HG03095 (cell line): ENCODE measurements at regions not wholly inside any gene's neighbourhood (a gene's known extent, or its start where the extent isn't known, plus 50 kb on each side); places are given as distances from the start of the nearest gene placed in this dataset.
A peak's percentile ranks its signal among the peaks of the same experiment; 100 is the strongest.

Experiments
- ATAC-seq: cut with Tn5 transposase; IDR thresholded peaks from one replicate; pipeline ENCODE4 v1.9.1; 2021; ENCODE audit warnings: moderate library complexity; ENCODE audit not compliant: unreplicated experiment

DNA sequence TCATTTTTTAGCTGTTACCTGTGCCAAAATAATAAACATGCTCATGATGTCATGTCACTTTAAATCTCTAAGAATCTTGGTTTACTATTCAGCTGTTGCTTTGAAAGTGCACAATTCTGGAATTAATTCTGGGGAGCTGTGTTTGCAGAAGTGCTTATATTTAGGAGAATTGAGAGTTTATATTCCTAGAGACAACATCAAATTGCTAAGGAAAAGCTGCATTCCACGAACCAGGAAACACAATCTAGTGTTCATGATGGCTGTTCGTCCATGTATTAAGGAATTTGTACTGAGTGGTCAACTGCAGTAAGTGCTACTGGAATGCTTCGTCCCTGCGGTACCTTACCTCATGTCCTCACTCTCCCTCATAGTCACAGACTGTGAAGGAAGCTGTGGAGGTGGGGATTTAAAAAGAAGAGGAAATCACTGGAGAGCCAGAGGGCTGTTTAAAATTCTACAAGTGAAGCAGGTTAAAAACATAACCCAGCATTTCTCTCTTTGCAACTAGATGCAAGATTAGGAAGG lies 161.0 kb downstream of the TRMT11 start:
- ATAC-seq = no peak

DNA sequence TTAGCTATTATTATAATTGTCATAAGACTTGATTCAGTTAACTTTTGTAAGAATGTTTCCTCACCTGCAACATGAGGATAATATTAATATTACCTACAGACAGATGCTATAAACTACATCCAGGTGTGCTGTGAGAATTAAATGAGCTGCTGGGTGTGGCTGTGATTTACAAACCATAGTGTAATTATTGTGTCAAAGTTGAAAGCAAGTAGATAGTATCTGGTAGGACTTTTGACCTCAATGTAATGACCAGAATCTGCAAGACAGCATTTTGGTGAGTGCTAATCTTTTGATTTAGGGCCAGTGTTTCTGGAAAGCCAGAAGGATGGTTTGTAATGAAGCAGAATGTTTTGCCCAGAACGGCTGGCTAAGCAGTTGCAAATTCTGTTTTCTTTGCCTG lies 162.5 kb downstream of the TRMT11 start:
- ATAC-seq = no peak

DNA sequence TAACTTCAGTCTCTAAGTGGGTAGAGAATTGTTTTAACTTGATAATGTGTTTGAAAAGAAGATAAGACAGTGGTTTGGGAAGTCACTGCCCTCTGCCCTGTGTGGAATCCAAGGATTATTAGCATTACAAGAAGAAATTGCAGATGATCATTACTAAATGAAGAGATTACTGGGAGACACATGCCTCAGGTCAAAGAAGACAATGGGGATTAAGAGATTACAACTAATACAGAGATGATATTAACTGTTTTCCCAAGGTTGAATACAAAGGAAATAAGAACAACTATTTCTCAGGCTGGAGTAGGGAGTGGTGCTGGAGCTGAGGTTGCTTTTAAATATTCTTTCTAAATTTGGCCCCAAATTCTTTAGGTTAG lies 166.0 kb downstream of the TRMT11 start:
- no peak for ATAC-seq

DNA sequence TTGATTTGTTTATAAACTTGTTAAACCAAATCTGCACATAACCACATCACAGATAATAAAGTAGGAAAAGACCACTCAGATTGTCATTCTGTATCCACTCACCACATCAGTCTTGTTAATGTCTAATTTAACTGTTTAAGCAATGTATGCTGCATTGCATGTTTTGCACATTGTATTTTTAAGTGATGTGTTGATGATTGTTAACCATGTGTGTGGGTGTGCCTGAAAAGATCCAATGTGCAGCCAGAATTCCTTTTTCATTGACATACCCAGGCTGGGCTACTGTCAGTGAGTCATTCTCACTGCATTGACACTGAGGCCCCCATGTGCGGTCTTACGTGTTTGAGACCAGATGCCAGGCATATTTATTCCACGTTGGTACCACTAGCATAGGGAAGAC lies 167.3 kb downstream of the TRMT11 start:
- ATAC-seq = no peak

DNA sequence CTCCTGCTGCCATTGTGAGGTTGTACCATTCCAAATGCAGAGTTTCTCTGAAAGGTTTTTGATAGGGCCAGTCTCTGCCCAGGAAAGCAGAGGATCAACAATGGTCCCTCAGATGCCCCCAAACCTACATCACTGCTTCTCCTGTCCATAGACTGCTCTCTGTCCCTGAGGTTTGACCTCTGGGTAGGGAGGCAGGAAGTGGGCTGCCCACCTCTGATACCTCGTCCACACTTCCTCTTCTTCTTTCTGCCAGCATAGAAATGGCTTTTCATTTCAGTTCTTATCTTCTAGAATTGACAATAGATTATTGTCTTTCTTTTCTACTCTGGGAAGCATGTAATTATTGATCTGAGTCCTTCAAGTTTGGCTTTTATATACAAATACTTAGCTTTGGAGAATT lies 170.6 kb downstream of the TRMT11 start:
- ATAC-seq = no peak

DNA sequence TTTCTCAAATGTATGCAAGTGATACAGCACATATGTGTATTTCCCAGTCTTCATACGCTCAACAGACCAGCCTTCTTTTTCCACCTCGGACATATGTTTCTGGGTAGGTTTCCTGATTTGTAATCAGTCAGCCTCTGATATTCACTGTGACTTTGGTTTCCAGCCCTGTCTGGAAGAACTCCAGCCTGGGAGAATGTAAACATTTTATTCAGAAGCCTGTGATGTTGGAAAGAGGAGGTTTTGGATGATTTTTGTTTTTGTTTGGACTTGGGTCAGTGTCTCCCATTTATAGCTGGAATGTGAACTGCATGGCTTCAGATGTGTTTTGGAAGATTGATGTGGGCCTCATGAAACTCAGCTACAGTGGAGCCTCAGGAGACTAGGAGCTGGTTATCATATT lies 172.2 kb upstream of the CENPW start:
- ATAC-seq = no peak

DNA sequence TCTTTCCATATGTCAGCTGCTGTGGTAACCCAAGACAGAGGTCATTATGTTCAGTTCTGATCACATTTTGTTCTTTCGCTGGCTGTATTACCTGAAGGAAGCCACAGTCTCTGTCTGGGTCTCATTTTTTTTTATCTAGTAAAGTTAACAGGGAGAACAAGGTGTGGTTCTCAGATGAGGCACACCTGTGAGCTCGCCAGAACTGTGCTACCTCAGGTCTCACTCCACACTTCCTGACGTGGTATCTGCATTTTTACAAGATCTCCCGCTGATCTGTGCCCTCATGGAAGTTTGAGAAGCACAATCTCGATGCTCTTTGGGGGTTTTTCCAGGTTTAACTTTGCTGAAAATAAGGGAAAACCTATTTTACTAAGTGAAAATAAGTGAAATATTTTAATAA lies 169.5 kb upstream of the CENPW start:
- no peak for ATAC-seq

DNA sequence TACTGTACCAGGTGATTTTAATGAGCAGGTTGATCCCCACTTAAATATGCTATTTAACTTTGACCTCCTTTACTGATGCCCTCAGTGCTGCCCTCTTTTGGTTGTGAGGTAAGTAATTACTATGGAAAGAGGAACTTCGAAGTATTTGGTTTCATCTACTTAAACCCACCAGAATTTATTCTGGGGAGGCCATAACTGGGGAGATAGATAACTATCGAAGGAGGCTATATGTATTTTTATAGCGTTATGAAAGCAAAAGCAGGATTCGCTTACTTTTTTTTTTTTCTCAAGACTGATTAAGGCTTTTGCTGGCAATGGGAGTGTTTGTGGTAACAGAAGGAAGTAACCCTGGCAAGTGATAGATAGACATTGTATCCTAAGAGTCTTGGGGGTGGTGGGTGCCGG lies 168.9 kb upstream of the CENPW start:
- ATAC-seq = peak; percentile 84

DNA sequence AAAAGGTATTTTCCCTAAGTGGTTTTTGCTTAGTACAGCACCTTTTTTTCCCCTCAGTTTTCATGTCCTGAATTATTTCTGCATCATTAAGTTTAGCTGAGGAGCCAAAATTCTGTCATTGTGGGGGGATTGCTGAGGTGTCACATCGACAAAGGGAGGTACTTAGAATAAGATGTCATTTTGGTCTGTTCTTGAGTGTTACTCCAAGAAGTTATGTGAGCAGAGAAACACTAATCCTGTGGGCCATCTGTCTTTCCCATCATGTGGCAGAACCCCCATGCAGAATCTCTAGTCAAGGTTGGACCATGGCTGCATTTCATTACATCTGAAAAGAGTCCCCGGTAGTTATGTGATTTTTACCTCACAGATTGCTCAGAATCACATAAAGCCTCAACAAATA lies 167.8 kb upstream of the CENPW start:
- ATAC-seq = no peak

DNA sequence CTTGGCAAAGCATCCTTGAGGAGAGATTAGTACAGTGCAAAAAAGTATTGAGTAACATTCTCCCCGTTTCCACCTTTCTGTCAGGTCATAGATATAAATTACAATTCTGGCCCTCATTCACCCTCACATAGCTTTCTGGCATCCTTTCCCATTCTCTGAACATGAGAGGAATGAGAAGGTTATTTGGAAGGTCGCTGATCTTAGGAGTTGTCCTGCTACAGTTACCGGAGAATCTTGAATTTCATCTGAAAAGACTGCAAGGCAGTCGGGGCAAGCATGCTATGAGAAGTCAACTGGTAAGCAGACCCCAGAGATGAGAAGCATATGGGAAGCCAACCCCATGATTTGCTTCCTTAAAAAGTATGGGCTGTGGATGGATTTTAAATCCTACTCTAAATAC lies 166.7 kb upstream of the CENPW start:
- ATAC-seq = no peak

DNA sequence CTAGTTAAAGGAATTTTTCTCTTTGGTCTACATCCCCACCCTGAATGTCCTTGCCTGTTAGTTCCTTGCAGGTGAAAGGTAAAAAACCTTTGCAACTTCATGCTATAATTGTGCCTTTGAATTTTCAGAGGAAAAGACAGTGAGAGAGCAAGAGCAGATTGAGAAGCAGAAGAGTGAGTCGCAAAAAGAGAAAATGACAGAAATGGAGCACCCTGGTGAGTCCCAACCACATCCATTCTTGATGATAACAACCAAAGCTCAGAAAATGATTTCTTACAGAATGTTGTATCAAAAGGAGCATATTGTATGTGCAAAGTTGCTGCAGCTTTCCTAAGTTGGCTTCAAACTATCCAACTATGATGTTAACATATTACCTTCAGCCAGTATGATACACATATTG lies 165.2 kb upstream of the CENPW start:
- ATAC-seq = no peak

DNA sequence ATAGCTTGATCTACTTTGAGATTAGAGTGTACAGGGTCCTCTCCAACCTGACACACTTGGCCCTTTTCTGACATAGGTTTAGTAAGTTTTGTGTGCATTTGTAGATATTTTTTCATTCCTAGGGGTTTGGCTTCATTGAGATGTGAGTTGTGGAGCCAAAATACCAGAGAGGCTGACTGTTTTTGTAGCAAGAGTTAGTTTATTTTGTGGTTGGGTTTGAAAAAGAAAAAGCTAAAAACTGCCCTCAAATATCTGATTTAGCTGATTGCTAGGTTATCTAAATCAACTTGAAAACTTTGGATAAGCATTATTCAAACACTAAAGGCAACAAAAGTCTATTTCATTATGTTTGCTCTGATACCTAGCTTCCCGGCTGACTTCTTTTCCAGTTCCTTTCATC lies 164.7 kb upstream of the CENPW start:
- ATAC-seq = no peak

DNA sequence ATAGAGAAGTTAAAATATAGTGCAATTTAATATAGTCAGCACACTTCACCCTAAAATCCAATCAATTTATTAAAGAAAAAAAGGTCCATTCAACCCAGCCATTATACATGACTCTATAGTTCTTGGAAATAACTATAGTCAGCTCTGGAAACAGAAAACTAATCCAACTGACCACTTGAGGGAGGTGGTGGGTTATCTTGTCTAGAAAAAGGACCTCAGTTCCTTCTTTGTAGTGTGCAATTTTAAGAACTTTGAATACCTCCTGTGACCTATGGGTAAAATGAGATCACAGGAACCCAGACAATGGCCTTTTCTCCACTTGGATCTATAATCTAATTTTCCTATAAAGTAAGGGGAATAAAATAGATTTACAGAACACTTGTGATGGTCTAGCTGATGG lies 163.6 kb upstream of the CENPW start:
- peak; percentile 57 for ATAC-seq

DNA sequence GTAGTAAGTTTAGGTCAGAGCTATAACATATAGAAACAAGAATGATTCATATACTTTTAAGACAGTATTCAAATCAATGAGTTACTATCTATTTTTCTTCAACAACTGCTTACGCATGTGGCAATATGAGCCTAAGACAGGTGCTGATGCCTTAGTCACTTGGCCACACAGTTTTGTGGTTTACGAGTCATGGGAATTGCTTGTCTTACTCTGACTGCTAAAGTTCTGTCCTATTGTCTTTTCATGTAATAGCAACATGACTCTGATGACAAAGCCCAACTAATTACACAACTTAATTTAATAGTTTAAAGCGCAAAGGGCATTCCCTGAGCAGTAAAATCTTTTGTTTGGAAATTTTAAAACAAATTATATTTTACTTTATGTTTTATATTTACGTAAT lies 159.3 kb upstream of the CENPW start:
- ATAC-seq = no peak

DNA sequence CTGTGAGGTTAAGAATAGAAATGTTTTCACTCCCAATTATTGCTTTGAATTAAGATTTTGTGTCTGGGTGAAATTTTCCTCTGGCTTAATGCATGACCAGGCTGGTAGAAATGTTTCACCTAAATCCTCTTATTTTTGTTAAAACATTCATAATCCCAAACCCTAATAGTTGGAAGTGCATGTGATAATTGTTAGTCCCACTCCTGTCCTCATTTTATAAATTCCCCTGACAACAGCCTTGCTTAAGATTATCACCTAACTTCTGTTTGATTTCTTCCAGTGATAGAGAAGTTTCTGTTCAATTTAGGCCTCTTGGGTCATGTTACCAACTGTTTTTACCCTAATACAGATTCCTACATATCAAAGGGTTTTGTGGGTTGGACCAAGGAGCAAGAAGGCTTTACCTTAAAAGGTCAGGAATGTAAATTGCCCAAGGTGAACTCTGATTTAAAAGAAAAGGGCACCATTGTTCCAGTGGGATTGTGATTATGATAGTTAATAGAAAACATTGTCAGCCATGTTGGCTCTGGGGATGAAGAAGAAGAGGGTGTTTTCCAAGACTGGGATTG lies 158.7 kb upstream of the CENPW start:
- ATAC-seq = no peak

DNA sequence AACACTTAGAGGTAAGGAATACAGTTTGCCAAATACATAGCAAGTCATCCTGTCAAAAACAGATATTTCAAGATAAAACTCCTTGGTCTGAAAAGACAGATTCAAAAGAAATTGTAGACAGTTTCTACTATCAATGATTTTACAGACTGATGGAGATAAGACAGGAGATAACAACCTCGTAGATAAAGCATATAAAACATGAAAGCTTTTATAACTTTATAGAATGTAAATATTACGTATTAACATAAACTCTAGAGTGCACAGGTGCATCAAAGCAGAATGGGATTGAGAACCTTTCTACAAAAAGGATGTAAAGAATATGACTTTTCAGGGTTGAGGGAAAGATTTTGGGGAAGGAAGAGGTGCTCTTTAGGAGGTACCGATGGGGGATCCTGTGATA lies 158.0 kb upstream of the CENPW start:
- ATAC-seq = no peak

DNA sequence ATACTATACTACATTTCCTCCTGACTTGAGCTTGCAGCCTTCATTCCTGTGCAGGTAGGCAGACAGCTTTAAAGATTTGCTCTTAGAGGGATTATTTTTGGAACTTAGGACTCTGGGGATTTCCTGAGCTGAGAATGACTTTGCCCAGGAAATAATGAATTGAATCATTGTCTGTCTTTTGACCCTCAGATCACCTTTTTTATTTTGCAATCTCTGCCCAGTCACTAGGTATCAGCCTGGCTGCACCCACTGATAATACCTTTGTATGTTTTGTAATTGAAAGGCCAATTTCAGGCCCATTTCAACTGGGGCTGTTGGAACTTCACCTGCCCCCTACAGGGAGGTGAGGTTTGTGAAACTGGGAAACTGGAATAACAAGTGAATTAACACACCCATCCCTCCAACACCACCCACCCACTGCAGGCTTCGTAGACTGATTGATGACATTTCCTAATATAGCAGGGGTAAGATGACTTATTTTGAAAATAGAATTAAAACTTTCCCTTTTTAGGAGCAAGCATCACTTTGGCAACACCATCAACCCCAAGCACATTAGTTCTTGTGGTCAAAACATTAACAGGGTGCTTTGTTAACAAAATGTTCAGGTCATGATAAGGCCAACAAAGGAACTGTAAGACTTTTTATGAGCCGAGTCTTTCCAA lies 157.1 kb upstream of the CENPW start:
- ATAC-seq = no peak

DNA sequence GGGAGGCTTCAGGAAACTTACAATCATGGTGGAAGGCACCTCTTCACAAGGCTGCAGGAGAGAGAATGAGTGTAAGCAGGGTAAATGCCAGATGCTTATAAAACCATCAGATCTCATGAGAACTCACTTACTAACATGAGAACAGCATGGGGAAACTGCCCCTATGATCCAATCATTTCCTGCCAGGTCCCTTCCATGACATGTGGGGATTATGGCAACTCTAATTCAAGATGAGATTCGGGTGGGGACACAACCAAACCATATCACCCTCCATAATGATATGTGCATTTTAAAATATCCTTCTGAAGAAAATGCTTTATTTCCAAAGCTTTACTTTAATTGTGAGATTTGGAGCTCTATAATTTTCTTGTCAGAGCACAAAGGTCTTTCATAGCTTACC lies 154.1 kb upstream of the CENPW start:
- ATAC-seq = no peak

DNA sequence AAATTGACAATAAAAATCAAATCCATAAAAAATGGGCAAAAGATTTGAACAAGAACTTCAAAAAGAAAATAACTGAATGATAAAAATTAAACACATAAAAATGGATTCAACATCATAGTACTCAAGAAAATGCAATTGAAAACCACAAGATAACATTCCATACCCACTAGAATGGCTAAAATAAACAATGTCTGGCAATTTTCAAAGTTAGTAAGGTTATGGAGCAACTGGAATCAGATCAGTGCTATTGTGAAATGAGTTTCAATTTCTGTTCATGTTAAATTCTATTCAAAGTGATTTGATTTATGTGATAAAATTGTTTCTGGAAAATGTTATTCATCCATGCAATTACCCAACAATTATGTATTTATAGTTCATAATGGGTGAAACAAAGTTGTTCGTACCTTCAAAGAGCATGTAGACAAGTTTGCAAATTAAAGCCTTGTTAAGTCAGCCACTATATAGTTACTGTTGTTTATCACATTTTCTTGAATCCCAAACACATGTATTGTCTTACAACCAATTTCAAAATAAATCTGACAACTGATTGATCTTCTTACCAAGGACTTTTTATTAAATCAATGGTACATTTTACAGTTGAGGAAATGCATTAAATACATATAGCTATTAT lies 151.5 kb upstream of the CENPW start:
- ATAC-seq = no peak

DNA sequence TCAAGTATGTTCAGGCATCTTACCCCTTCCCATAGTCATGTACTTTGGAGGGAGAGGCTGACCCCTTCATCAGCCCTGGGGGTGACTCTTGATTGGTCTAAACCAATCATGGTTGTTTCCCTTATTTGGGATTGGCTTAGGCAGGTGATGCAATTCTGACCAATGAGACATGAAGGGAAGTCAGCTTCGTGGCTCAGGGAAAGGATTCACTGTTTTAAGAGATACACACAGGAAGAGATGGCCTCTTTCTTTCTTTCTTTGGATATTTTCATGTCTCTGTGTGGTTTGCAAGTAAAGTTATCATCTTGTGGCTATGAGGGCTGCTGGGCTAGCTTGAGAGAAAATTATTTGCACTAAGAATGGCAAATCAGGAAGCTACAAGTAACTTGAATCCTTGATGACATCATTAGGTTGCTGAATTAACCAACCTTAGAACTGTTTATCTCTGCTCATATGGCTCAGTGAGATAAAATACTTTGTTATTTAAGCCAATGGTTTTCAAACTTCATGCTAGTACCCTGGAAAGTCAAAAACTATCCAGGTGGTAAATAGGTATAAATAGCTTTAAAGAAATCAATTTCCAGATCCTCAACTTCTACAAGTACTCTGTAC lies 144.2 kb upstream of the CENPW start:
- no peak for ATAC-seq

DNA sequence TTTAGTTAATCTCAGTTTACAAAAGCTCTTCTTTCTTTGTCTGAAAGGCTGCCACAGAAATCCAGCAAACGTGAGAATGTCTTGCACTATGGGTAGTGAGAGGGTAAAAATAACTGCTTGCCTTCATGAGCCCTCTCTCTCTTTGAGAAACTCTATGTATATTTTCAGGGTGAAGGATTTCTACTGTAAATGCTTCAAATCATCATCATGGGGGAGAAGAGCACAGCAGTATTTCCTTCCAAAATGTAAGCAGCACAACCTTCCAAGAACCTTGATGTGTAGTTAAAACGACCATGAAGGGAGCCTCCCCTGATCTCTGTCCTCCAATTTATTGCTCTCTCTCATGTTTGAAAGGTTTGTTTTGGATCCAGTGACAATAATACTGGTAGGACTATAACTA lies 141.3 kb upstream of the CENPW start:
- ATAC-seq = no peak

DNA sequence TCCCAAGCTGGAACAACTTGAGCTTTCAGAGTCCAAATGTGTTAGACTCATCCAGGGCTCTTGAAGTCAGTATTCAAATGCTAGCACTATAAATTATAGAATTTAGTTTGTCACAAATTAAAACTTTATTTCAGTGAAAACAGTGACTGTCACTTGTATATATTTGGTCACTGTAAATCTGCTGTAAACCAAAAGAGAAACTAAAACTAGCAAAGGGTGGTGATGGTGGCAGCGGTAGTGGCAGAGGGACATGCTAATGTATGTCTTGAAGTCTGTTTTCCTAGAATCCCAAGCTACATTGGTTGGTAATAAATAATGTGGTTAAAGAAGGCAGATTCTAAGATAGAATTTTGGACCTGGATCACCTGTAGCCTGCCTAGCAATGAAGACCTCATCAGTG lies 140.4 kb upstream of the CENPW start:
- no peak for ATAC-seq
